Gastroesophageal sphincter (tissue), 4 donors: ENCODE measurements at regions not wholly inside any gene's neighbourhood (a gene's known extent, or its start where the extent isn't known, plus 50 kb on each side); places are given as distances from the start of the nearest gene placed in this dataset.

Experiments
- ATAC-seq: fragments of 150-250 bp; one replicate; pipeline ENCODE4 v1.9.1; 2016; ENCODE audit warnings: mild to moderate bottlenecking, moderate library complexity
- H3K27ac ChIP-seq, 4 donors: fragments of 200-600 bp; sonication (generic) in 3 of 4; 1 replicate in 3 of 4; 2 replicates in 1 of 4; pipeline ENCODE4 v1.5.1; 2016 to 2019
- H3K27me3 ChIP-seq: fragments of 200-600 bp; sonication (generic); one replicate; pipeline ENCODE4 v1.5.1; 2019
- H3K36me3 ChIP-seq, 2 donors: fragments of 200-600 bp; sonication (generic); one replicate each; pipeline ENCODE4 v1.5.1; 2019; ENCODE audit warnings: control low read depth in 1 of 2
- H3K4me1 ChIP-seq, 3 donors: fragments of 200-600 bp; sonication (generic); 1 replicate in 2 of 3; 2 replicates in 1 of 3; pipeline ENCODE4 v1.5.1; 2016 to 2019; ENCODE audit warnings: control low read depth in 2 of 3
- H3K4me3 ChIP-seq, 2 donors: fragments of 200-600 bp; sonication (generic); one replicate each; pipeline ENCODE4 v1.5.1; 2019; ENCODE audit warnings: mild to moderate bottlenecking in 1 of 2, moderate library complexity in 1 of 2
- H3K9me3 ChIP-seq, 3 donors: fragments of 200-600 bp; sonication (generic); one replicate each; pipeline ENCODE4 v1.5.1; 2017 to 2019; ENCODE audit warnings: control low read depth in 2 of 3
- CTCF ChIP-seq, 4 experiments: fragments of 200-600 bp in 2 of 4; fragments of 450-650 bp in 2 of 4; sonication (generic) in 1 of 4; IDR thresholded peaks; one replicate each; pipeline ENCODE4 v1.5.1; 2017 to 2019; ENCODE audit warnings: antibody characterized with exemption in 4 of 4, mild to moderate bottlenecking in 2 of 4, moderate library complexity in 2 of 4
- EP300 ChIP-seq: sonication (generic); formaldehyde crosslinking; IDR thresholded peaks from one replicate; pipeline ENCODE4 v1.6.1; 2017; ENCODE audit warnings: antibody characterized with exemption, mild to moderate bottlenecking
- POLR2A ChIP-seq, 2 donors: fragments of 450-650 bp; IDR thresholded peaks; one replicate each; pipeline ENCODE4 v1.6.1; 2017; ENCODE audit warnings: antibody characterized with exemption in 2 of 2, mild to moderate bottlenecking in 2 of 2, moderate library complexity in 1 of 2
- POLR2AphosphoS5 ChIP-seq: sonication (generic); formaldehyde crosslinking; IDR thresholded peaks from one replicate; pipeline ENCODE4 v1.6.1; 2017; ENCODE audit warnings: antibody characterized with exemption
- WGBS, 2 donors: methylation state at CpG; one replicate each; pipeline ENCODE4 v1.1.5; 2018; ENCODE audit warnings: low coverage in 1 of 2; 5-methylcytosine and 5-hydroxymethylcytosine counted together

GRCh38 chr2:172672114-172672513, 63.5 kb upstream of the RAPGEF4 start:
- 64 to 75% methylated on average over 1 of the region's 1 CpG for WGBS, 2 donors
- Histone ChIP-seq H3K9me3 (peaks cover 0 to 11% (median 0%) of the 10 kb centered on the region in 3 donors), H3K4me1 (no peaks in the 10 kb centered on the region), H3K36me3 (no peaks in the 10 kb centered on the region), H3K27ac (no peak overlapping the region), H3K27me3 (no peaks in the 10 kb centered on the region), H3K4me3 (no peak overlapping the region)
- TF ChIP-seq CTCF (IDR thresholded peaks at IDR 0.05) (no peak), EP300 (no peak), POLR2A (IDR thresholded peaks at IDR 0.05) (no peak), POLR2AphosphoS5 (no peak)
- ATAC-seq: no peak

GRCh38 chr2:172673056-172673683, 62.5 kb upstream of the RAPGEF4 start:
- ATAC-seq: no peak
- 67 to 80% methylated on average over 4 of the region's 6 CpGs for WGBS, 2 donors
- TF ChIP-seq POLR2AphosphoS5: no peak
- TF ChIP-seq POLR2A (IDR thresholded peaks at IDR 0.05): no peak
- TF ChIP-seq EP300: no peak
- TF ChIP-seq CTCF (IDR thresholded peaks at IDR 0.05): no peak

GRCh38 chr2:172674034-172674967, 61.3 kb upstream of the RAPGEF4 start:
- H3K36me3 ChIP-seq: no peaks in the 10 kb centered on the region
- no peaks in the 10 kb centered on the region for H3K27me3 ChIP-seq
- no peaks in the 10 kb centered on the region for H3K4me1 ChIP-seq
- H3K9me3 ChIP-seq: peaks cover 0 to 11% (median 0%) of the 10 kb centered on the region in 3 donors
- no peak overlapping the region for H3K27ac ChIP-seq
- 55 to 100% methylated on average over 2 to 18 of the region's 39 CpGs for WGBS, 2 donors
- no peak overlapping the region for H3K4me3 ChIP-seq
- TF ChIP-seq POLR2A (IDR thresholded peaks at IDR 0.05) (no peak), CTCF (IDR thresholded peaks at IDR 0.05) (peak in 2 of 4 experiments; percentile 10 to 40)
- no peak for ATAC-seq

More at GRCh38 chr2:172673056-172673683, 62.5 kb upstream of the RAPGEF4 start:
- H3K4me1 ChIP-seq: no peaks in the 10 kb centered on the region
- H3K4me3 ChIP-seq: no peak overlapping the region
- no peak overlapping the region for H3K27ac ChIP-seq
- peaks cover 0 to 11% (median 0%) of the 10 kb centered on the region in 3 donors for H3K9me3 ChIP-seq
- no peaks in the 10 kb centered on the region for H3K27me3 ChIP-seq
- no peaks in the 10 kb centered on the region for H3K36me3 ChIP-seq

- Histone ChIP-seq H3K9me3 (peaks cover 0 to 11% (median 0%) of the 10 kb centered on the region in 3 donors), H3K4me1 (no peaks in the 10 kb centered on the region), H3K4me3 (no peak overlapping the region), H3K27ac (no peak overlapping the region), H3K36me3 (no peaks in the 10 kb centered on the region), H3K27me3 (no peaks in the 10 kb centered on the region)
- 69 to 83% methylated on average over 3 of the region's 3 CpGs for WGBS, 2 donors
- TF ChIP-seq EP300: no peak
- TF ChIP-seq POLR2A (IDR thresholded peaks at IDR 0.05): no peak
- no peak for TF ChIP-seq POLR2AphosphoS5
- TF ChIP-seq CTCF (IDR thresholded peaks at IDR 0.05): no peak
- ATAC-seq: no peak
These were observed 60.7 kb upstream of the RAPGEF4 start for GRCh38 chr2:172674968-172675303.

GRCh38 chr2:172677363-172677762, 58.3 kb upstream of the RAPGEF4 start:
- H3K27me3 ChIP-seq: no peaks in the 10 kb centered on the region
- H3K9me3 ChIP-seq: peaks cover 0 to 11% (median 0%) of the 10 kb centered on the region in 3 donors
- no peaks in the 10 kb centered on the region for H3K4me1 ChIP-seq
- H3K4me3 ChIP-seq: no peak overlapping the region
- no peak for ATAC-seq
- no peak overlapping the region for H3K27ac ChIP-seq
- TF ChIP-seq CTCF (IDR thresholded peaks at IDR 0.05): no peak
- no peak for TF ChIP-seq POLR2AphosphoS5
- no peak for TF ChIP-seq POLR2A (IDR thresholded peaks at IDR 0.05)
- no peak for TF ChIP-seq EP300
- H3K36me3 ChIP-seq: no peaks in the 10 kb centered on the region
